ENCODE measurements at regions not wholly inside any gene's neighbourhood (a gene's known extent, or its start where the extent isn't known, plus 50 kb on each side); places are given as distances from the start of the nearest gene placed in this dataset.

DNA sequence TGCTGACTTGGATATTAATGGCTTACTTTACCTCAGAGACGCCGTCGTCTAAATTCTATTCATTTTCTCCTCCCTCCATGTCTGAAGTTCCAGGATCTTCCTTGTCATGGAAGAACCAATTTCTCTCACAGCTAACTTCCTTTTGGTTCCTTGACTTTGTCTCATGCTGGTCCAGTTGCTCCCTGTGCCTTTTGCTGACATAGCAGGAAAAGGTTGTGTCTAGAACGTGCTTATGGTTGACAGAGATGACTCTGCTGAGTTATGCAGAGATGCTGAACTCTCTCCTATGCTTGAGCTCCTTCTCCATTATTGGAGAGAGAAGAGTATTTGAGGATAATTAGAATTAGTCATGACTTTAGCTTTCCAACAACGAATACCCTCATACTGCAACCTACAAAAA, 1338.9 kb downstream of the MAT2B start:
- DNase-seq (ENCODE audit: low spot score) = no peak

GRCh38 chr5:164860896-164861295, 1355.5 kb downstream of the MAT2B start:
- DNase-seq (ENCODE audit: low spot score) = no peak

- no peak for DNase-seq (ENCODE audit: low spot score)
Measured at GRCh38 chr5:164861610-164862009, 1356.2 kb downstream of the MAT2B start.

DNA sequence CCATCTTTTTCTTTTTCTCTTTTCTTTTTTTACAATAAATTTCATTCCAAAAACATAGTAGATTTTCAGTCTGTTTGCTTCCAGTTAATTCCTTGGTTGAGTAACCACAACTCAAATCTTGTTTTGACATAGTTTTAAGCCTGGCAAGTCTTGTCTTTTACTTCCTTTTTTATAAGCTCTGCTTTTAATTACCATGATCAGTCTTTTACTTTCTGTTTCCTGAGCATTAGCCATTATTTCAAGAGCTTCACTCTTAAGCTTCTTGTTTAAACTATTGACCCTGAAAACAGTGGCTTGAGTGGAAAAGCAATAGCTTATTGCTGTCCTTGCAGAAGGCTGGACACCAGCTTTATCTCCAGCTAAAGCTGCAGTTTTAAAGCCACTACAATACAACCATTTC, 1363.3 kb downstream of the MAT2B start:
- no peak for DNase-seq (ENCODE audit: low spot score)

DNA sequence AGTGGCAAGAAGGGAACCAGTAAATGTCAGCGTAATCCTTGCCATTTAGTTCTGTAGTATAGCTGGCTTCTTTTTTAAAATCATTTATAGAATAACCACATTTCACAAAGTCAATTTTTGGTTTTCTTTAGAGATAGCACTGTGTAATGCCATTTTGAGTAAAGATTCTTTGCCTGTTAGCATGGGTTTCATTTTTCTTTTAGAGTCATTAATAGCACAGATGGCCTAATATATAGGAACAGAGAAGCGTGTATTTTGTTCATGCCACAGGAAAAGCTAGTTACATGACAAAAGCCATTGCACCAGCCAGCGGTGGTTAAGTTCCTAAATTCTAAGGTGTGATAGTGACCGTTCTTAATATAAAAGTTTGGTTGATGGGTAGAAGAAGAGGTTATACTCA, 1363.9 kb downstream of the MAT2B start:
- DNase-seq (ENCODE audit: low spot score) = no peak

GRCh38 chr5:164876793-164877192, 1371.4 kb downstream of the MAT2B start:
- no peak for DNase-seq (ENCODE audit: low spot score)

GRCh38 chr5:164881442-164881841, 1376.0 kb downstream of the MAT2B start:
- DNase-seq (ENCODE audit: low spot score) = no peak

DNA sequence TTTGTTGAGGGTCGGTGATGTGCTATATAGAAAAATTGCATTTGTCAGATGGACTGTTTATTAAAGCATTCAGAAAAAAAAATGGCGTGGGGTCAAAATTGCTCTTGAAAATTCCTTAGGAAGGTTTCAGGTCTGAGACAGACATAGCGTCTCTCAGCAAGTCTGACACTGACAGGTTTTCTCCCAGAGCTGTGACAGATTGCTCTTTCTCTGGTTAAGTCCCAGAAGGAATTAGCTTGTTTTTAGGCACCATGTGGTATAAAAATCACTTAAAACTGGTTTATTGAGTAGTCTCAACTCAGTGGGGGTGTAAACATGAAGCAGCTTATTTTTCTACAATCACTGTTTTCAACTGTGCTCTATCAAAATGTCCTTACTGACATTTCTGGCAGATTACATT, 1379.8 kb downstream of the MAT2B start:
- DNase-seq (ENCODE audit: low spot score) = no peak

- no peak for DNase-seq (ENCODE audit: low spot score)
Measured at GRCh38 chr5:164893071-164893470, 1387.7 kb downstream of the MAT2B start.

DNA sequence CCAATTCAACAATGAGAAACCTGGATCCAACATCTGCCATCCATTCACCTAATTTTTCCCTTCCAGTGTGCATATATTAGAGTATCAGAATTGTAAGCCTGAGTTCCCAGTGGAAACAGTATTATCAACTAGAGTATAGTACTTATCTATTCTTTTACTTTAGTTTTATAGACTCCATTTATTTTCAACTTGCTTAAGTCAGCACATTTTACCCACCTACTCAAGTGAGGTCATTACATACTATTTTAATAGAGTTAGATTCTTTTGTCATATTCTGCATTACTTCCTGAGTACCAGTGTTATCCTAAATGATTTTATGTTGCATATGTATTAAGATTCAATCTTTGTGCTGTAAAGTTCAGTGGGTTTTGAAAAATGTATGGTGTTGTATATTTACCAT, 1393.3 kb downstream of the MAT2B start:
- DNase-seq (ENCODE audit: low spot score) = no peak

GRCh38 chr5:164909673-164910072, 1404.3 kb downstream of the MAT2B start:
- DNase-seq (ENCODE audit: low spot score) = no peak

DNA sequence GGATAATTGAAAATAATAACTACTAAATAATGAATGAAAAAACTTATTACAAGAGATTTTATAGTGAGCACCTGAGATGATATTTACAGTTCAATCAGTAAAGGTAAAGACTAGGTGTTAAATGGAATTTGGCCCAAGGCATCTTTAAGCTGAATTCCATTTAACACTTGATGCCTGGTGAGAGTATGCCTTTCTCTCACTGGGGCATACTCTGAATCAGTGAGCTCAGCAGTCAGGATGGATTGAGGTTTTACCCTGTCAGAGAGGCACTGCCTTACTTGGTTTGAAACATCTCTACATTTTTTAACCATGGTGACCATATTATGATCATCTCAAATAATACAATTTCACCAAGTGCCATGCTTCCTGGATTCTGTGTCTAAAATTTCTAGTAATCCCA, 1416.3 kb downstream of the MAT2B start:
- DNase-seq (ENCODE audit: low spot score) = no peak

DNA sequence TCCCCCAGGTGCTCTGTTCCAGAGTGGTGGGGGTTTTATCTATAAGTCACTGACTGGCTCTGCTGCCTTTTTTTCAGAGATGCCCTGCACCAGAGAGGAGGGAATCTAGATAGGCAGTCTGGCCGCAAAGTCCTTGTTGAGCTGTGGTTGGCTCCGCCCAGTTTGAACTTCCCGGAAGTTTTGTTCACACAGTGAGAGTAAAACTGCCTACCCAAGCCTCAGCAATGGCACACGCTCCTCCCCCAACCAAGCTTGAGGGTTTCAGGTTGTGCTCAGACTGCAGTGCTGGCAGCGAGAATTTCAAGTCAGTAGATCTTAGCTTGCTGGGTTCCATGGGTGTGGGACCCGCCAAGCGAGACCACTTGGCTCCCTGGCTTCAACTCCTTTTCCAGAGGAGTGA, 1428.6 kb downstream of the MAT2B start:
- no peak for DNase-seq (ENCODE audit: low spot score)

- no peak for DNase-seq (ENCODE audit: low spot score)
Measured at GRCh38 chr5:164934561-164934960, 1429.1 kb downstream of the MAT2B start.

DNA sequence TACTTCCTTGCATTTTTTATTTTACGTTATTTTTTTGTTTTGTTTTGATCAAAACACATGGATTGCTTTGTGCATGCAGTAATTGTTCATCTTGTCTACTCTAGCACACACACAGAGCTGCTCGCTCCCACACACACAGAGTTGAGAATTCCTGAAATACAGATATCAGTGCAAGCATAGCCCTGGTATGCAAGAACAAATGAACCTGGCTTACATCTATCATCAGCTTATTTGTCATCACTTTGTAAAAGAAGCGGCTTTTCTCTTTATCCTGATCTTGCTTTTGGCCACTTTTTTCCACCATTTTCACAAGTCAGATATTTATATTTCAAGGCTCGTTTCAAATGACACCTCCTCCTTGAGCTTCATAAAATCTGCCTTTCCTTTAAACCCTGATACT, 1435.7 kb downstream of the MAT2B start:
- no peak for DNase-seq (ENCODE audit: low spot score)

DNA sequence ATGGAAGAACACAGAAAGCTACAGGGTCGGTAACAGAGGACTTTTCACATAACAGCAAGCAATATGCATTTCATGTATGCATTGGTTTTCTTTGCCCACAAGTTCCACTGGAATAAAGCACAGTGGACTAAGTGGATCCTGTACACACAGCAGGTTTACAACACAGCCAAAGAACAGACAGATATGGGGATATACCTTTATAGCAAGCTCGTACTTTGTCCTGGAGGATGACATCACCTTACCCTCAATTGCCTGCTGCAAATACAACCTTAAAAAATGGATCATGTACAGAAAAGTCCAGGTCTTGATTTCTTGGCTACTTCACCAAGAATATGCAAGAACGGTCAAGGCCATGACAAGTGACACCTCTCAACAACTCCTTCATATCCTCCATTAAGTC, 1445.5 kb downstream of the MAT2B start:
- no peak for DNase-seq (ENCODE audit: low spot score)

- no peak for DNase-seq (ENCODE audit: low spot score)
Measured at GRCh38 chr5:164951570-164951969, 1446.2 kb downstream of the MAT2B start.

- DNase-seq (ENCODE audit: low spot score) = no peak
Measured at GRCh38 chr5:164958688-164959087, 1453.3 kb downstream of the MAT2B start.

DNA sequence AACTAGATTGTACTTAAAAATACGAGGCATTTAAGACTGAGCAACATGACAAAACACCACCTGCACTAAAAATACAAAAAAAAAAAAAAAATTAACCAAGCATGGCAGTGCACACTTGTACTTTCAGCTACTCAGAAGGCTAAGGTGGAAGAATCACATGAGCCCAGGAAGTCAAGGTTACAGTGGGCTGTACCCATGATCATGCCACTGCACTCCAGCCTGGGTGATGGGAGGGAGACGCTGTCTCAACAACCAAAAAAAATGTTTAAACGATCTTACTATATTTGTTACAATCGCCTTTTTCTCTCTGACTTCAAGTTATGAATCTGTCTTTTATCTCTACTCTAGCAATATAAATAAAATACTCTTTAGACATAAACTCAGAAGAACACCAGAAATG, 1454.3 kb downstream of the MAT2B start:
- DNase-seq (ENCODE audit: low spot score) = no peak

GRCh38 chr5:164962329-164962961, 1457.0 kb downstream of the MAT2B start:
- DNase-seq (ENCODE audit: low spot score) = no peak

GRCh38 chr5:164966611-164967010, 1461.2 kb downstream of the MAT2B start:
- DNase-seq (ENCODE audit: low spot score) = no peak

- DNase-seq (ENCODE audit: low spot score) = no peak
Measured at GRCh38 chr5:164967354-164967753, 1461.9 kb downstream of the MAT2B start.

GRCh38 chr5:164972973-164973372, 1467.6 kb downstream of the MAT2B start:
- no peak for DNase-seq (ENCODE audit: low spot score)

GRCh38 chr5:164975986-164976385, 1470.6 kb downstream of the MAT2B start:
- DNase-seq (ENCODE audit: low spot score) = no peak

- DNase-seq (ENCODE audit: low spot score) = no peak
Measured at GRCh38 chr5:164980480-164980879, 1475.1 kb downstream of the MAT2B start.

Data from SW480 (cell line).